Endodermal cell (in vitro differentiated cells): ENCODE measurements at regions not wholly inside any gene's neighbourhood (a gene's known extent, or its start where the extent isn't known, plus 50 kb on each side); places are given as distances from the start of the nearest gene placed in this dataset.

ENCODE experiments used
- DNase-seq: peaks from one replicate; pipeline ENCODE4 v3.0.0-alpha.2; 2017
- H3K27ac ChIP-seq: 2 replicates; pipeline ENCODE4 v1.5.1; 2013; ENCODE audit warnings: mild to moderate bottlenecking, low read depth, low read length, moderate library complexity
- H3K27me3 ChIP-seq: 2 replicates; pipeline ENCODE4 v1.6.1; 2013; ENCODE audit warnings: mild to moderate bottlenecking, low read length, moderate library complexity; ENCODE audit not compliant: insufficient read depth, control insufficient read depth, poor library complexity, severe bottlenecking
- H3K36me3 ChIP-seq: 2 replicates; pipeline ENCODE4 v1.7.0; 2013; ENCODE audit warnings: mild to moderate bottlenecking, low read length, moderate library complexity; ENCODE audit not compliant: control insufficient read depth, insufficient read depth
- H3K4me1 ChIP-seq: one replicate; pipeline ENCODE4 v1.7.0; 2013; ENCODE audit warnings: low read length; ENCODE audit not compliant: control insufficient read depth, insufficient read depth
- H3K4me3 ChIP-seq: 2 replicates; pipeline ENCODE4 v1.5.1; 2013; ENCODE audit warnings: mild to moderate bottlenecking, low read length, moderate library complexity
- H3K9ac ChIP-seq: 2 replicates; pipeline ENCODE4 v1.6.1; 2013; ENCODE audit warnings: mild to moderate bottlenecking, low read length, moderate library complexity; ENCODE audit not compliant: poor library complexity, severe bottlenecking; ENCODE audit errors: extremely low read depth
- H3K9me3 ChIP-seq: 2 replicates; pipeline ENCODE4 v1.6.1; 2013; ENCODE audit warnings: mild to moderate bottlenecking, low read length, moderate library complexity; ENCODE audit not compliant: control insufficient read depth
- H3K27ac Mint-ChIP-seq: 2 replicates; pipeline ENCODE4 v1.8.0; 2020; ENCODE audit warnings: mixed read lengths
- H3K27me3 Mint-ChIP-seq: 2 replicates; pipeline ENCODE4 v1.8.0; 2021; ENCODE audit warnings: mild to moderate bottlenecking, mixed read lengths; ENCODE audit not compliant: insufficient read depth
- H3K36me3 Mint-ChIP-seq: 2 replicates; pipeline ENCODE4 v1.8.0; 2020; ENCODE audit warnings: low read depth, mixed read lengths
- H3K4me1 Mint-ChIP-seq: 2 replicates; pipeline ENCODE4 v1.8.0; 2020; ENCODE audit warnings: mixed read lengths
- H3K4me3 Mint-ChIP-seq: 2 replicates; pipeline ENCODE4 v1.8.0; 2020; ENCODE audit warnings: mild to moderate bottlenecking, moderate library complexity, mixed read lengths
- H3K9me3 Mint-ChIP-seq: 2 replicates; pipeline ENCODE4 v1.8.0; 2020; ENCODE audit warnings: mild to moderate bottlenecking, mixed read lengths
- WGBS, 2 experiments: methylation state at CpG; one replicate each; pipeline versions ENCODE4 v1.1.5 to v1.1.7; 2013; ENCODE audit warnings: missing lambda C conversion rate in 2 of 2, mixed read lengths in 1 of 2; ENCODE audit not compliant: insufficient coverage in 1 of 2, insufficient read length in 1 of 2; 5-methylcytosine and 5-hydroxymethylcytosine counted together
- TF ChIP-seq, protein P1 (sequence below): fragments of 200-600 bp; sonication (generic); conservative IDR thresholded peaks from 2 replicates; pipeline ENCODE4 v1.5.0; 2021; ENCODE audit warnings: antibody characterized with exemption, mild to moderate bottlenecking

DNA sequence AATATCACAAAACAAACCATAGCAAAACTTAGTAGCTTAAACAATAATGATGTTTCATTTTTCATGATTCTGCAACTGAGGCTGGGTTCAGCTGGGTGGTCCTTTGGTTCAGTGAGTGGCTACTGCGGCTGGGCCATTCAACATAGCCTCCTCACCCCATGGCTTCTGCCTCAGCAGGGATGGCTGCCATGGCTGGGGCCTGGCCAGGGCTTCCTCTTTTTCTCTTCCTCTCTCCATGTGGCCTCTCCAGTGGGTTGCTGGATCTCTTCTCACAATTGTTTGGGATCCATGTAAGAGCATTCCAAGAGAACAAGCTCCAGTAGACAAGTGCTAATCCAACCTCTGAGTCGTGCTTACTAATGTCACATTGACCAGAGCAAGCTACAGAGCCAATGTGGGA is 248.6 kb upstream of the PLET1 start:
- H3K4me3 Mint-ChIP-seq: no peak overlapping the region
- H3K9me3 ChIP-seq: no peaks in the 10 kb centered on the region
- H3K4me1 ChIP-seq: peaks cover 12% of the 10 kb centered on the region
- H3K27me3 Mint-ChIP-seq: peaks cover 7% of the 10 kb centered on the region
- H3K27me3 ChIP-seq: no peaks in the 10 kb centered on the region
- H3K36me3 ChIP-seq: no peaks in the 10 kb centered on the region
- H3K27ac Mint-ChIP-seq: no peak overlapping the region
- H3K4me3 ChIP-seq: no peak overlapping the region
- TF ChIP-seq, protein P1, sequence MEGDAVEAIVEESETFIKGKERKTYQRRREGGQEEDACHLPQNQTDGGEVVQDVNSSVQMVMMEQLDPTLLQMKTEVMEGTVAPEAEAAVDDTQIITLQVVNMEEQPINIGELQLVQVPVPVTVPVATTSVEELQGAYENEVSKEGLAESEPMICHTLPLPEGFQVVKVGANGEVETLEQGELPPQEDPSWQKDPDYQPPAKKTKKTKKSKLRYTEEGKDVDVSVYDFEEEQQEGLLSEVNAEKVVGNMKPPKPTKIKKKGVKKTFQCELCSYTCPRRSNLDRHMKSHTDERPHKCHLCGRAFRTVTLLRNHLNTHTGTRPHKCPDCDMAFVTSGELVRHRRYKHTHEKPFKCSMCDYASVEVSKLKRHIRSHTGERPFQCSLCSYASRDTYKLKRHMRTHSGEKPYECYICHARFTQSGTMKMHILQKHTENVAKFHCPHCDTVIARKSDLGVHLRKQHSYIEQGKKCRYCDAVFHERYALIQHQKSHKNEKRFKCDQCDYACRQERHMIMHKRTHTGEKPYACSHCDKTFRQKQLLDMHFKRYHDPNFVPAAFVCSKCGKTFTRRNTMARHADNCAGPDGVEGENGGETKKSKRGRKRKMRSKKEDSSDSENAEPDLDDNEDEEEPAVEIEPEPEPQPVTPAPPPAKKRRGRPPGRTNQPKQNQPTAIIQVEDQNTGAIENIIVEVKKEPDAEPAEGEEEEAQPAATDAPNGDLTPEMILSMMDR: no peak
- H3K4me1 Mint-ChIP-seq: peaks cover 8% of the 10 kb centered on the region
- no peak for DNase-seq
- no peak overlapping the region for H3K27ac ChIP-seq
- no peaks in the 10 kb centered on the region for H3K9me3 Mint-ChIP-seq
- no peaks in the 10 kb centered on the region for H3K36me3 Mint-ChIP-seq
- no peak overlapping the region for H3K9ac ChIP-seq
- 82 to 88% methylated on average over 2 of the region's 2 CpGs for WGBS, 2 experiments

DNA sequence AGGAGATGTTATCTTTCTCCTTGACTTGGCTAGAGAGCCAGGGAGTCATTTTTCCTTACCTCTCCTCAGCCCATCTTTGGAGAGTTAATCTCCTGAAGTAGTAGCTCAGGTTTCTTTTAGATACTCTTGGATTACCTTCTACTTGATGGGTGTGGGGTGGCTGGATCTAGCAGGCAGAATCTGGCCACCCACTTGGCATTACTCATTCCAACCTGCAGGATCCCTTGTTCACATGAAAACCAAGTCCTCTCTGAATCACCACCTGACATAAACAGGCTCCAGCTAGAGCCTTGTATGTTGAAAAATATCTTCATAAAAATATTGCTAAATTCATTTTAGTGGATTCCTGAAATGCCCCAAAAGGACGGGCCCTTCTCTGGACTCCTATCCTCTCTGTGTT is 250.6 kb upstream of the PLET1 start:
- Histone ChIP-seq H3K27me3 (no peaks in the 10 kb centered on the region), H3K4me3 (no peak overlapping the region), H3K4me1 (peaks cover 12% of the 10 kb centered on the region), H3K9me3 (no peaks in the 10 kb centered on the region), H3K36me3 (no peaks in the 10 kb centered on the region), H3K9ac (no peak overlapping the region), H3K27ac (no peak overlapping the region)
- Mint-ChIP-seq H3K27me3 (peaks cover 7% of the 10 kb centered on the region), H3K4me3 (no peak overlapping the region), H3K27ac (no peak overlapping the region), H3K9me3 (no peaks in the 10 kb centered on the region), H3K4me1 (peaks cover 8% of the 10 kb centered on the region), H3K36me3 (no peaks in the 10 kb centered on the region)
- 95% methylated on average over 1 of the region's 1 CpG; no CpG with 5 or more reads in 1 of the 2 experiments for WGBS, 2 experiments
- TF ChIP-seq, protein P1: peak; percentile 19
- DNase-seq: no peak

DNA sequence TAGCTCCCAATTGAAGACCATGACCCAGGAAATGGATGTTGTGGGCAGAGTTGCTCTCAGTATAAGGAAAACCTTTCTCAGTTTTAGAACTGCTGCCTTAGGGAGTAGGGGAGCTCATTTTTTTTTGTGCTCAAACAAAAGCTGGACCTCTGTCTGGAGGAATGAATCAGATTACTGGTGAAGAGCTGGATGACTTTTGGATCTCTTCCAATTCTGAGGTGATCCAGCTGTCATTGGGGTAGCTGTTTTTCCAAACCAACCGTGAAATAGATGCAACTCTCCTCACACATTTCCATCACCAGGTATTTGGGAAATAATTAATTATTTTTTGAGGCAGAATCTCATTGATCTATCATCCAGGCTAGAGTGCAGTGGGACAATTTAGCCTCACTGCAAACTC is 251.3 kb upstream of the PLET1 start:
- no peaks in the 10 kb centered on the region for H3K9me3 Mint-ChIP-seq
- Histone ChIP-seq H3K9me3 (no peaks in the 10 kb centered on the region), H3K27me3 (no peaks in the 10 kb centered on the region), H3K4me1 (peaks cover 12% of the 10 kb centered on the region), H3K9ac (no peak overlapping the region), H3K36me3 (no peaks in the 10 kb centered on the region), H3K27ac (no peak overlapping the region), H3K4me3 (no peak overlapping the region)
- peaks cover 8% of the 10 kb centered on the region for H3K4me1 Mint-ChIP-seq
- H3K27me3 Mint-ChIP-seq: peaks cover 7% of the 10 kb centered on the region
- TF ChIP-seq, protein P1: no peak
- DNase-seq: no peak
- no peak overlapping the region for H3K27ac Mint-ChIP-seq
- no peaks in the 10 kb centered on the region for H3K36me3 Mint-ChIP-seq
- 83% methylated on average over 1 of the region's 1 CpG; no CpG with 5 or more reads in 1 of the 2 experiments for WGBS, 2 experiments
- no peak overlapping the region for H3K4me3 Mint-ChIP-seq
